ENCODE measurements at regions not wholly inside any gene's neighbourhood (a gene's known extent, or its start where the extent isn't known, plus 50 kb on each side); places are given as distances from the start of the nearest gene placed in this dataset.

GRCh38 chr4:148922497-148922896, 480.3 kb upstream of the NR3C2 start:
- H3K4me2 ChIP-seq: no peak overlapping the region
- no peak for TF ChIP-seq CHD4 (IDR thresholded peaks at IDR 0.05; ENCODE audit: borderline replicate concordance)
- TF ChIP-seq PBX3 (IDR thresholded peaks at IDR 0.05): no peak
- TF ChIP-seq JUNB (IDR thresholded peaks at IDR 0.05): no peak
- TF ChIP-seq, protein P1, sequence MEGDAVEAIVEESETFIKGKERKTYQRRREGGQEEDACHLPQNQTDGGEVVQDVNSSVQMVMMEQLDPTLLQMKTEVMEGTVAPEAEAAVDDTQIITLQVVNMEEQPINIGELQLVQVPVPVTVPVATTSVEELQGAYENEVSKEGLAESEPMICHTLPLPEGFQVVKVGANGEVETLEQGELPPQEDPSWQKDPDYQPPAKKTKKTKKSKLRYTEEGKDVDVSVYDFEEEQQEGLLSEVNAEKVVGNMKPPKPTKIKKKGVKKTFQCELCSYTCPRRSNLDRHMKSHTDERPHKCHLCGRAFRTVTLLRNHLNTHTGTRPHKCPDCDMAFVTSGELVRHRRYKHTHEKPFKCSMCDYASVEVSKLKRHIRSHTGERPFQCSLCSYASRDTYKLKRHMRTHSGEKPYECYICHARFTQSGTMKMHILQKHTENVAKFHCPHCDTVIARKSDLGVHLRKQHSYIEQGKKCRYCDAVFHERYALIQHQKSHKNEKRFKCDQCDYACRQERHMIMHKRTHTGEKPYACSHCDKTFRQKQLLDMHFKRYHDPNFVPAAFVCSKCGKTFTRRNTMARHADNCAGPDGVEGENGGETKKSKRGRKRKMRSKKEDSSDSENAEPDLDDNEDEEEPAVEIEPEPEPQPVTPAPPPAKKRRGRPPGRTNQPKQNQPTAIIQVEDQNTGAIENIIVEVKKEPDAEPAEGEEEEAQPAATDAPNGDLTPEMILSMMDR (IDR thresholded peaks at IDR 0.05): no peak
- no peak for TF ChIP-seq ZNF302 (CRISPR knock-in tag; IDR thresholded peaks at IDR 0.05)
- TF ChIP-seq ATOH8 (CRISPR knock-in tag; IDR thresholded peaks at IDR 0.05; ENCODE audit: low read depth): no peak
- no peak for TF ChIP-seq EHMT2 (IDR thresholded peaks at IDR 0.05; ENCODE audit: low read depth)
- TF ChIP-seq SREBF2 (IDR thresholded peaks at IDR 0.05): no peak
- TF ChIP-seq MAFK (IDR thresholded peaks at IDR 0.05; ENCODE audit: partially characterized antibody): no peak
- no peak for TF ChIP-seq TFCP2L1 (CRISPR knock-in tag; IDR thresholded peaks at IDR 0.05)
- no peak for TF ChIP-seq ZSCAN20 (CRISPR knock-in tag; IDR thresholded peaks at IDR 0.05)
- no peak for TF ChIP-seq HOXA7 (CRISPR knock-in tag; IDR thresholded peaks at IDR 0.05)
- no peak for TF ChIP-seq CEBPB (IDR thresholded peaks at IDR 0.05)
- no peaks in the 10 kb centered on the region for H3K9me3 ChIP-seq
- ATAC-seq (no peak), DNase-seq (ENCODE audit: low read depth in 1 of 2, low spot score in 1 of 2) (no peak), FAIRE-seq (no peak)
- ChIA-PET POLR2A (no interaction called here), CTCF (no interaction called here)
- H3K27ac ChIP-seq: no peak overlapping the region
- H3K4me1 ChIP-seq: no peaks in the 10 kb centered on the region
- 7% methylated on average over 1 of the region's 1 CpG for WGBS (ENCODE audit: missing lambda C conversion rate)
- no peak overlapping the region for H3K4me3 ChIP-seq

GRCh38 chr4:148914734-148915133, 472.5 kb upstream of the NR3C2 start:
- DNase-seq (ENCODE audit: low read depth in 1 of 2, low spot score in 1 of 2): no peak
- TF ChIP-seq CHD4 (IDR thresholded peaks at IDR 0.05; ENCODE audit: borderline replicate concordance): no peak
- no peak for TF ChIP-seq RNF2 (IDR thresholded peaks at IDR 0.05; ENCODE audit: borderline replicate concordance, low read depth)
- ChIA-PET POLR2A (no interaction called here), CTCF (no interaction called here)
- WGBS (ENCODE audit: missing lambda C conversion rate): 37% methylated on average over 2 of the region's 2 CpGs
- Histone ChIP-seq H3K9me3 (no peaks in the 10 kb centered on the region), H3K4me1 (no peaks in the 10 kb centered on the region), H3K4me3 (no peak overlapping the region), H3K27ac (no peak overlapping the region), H3K4me2 (no peak overlapping the region)
- no peak for ATAC-seq
- FAIRE-seq: no peak

- Histone ChIP-seq H3K4me1 (no peaks in the 10 kb centered on the region), H3K4me3 (no peak overlapping the region), H3K9me3 (no peaks in the 10 kb centered on the region), H3K4me2 (no peak overlapping the region), H3K27ac (no peak overlapping the region)
- WGBS (ENCODE audit: missing lambda C conversion rate): 8% methylated on average over 10 of the region's 10 CpGs
- POLR2A ChIA-PET: no interaction called here
- CTCF ChIA-PET: no interaction called here
- FAIRE-seq (no peak), ATAC-seq (no peak), DNase-seq (ENCODE audit: low read depth in 1 of 2, low spot score in 1 of 2) (no peak)
- TF ChIP-seq RAD21 (conservative IDR thresholded peaks at IDR 0.05 in 1 of 2, IDR thresholded peaks at IDR 0.05 in 1 of 2): no peak
- TF ChIP-seq REST (IDR thresholded peaks at IDR 0.05): no peak
- TF ChIP-seq HES2 (IDR thresholded peaks at IDR 0.05): no peak
- no peak for TF ChIP-seq E2F6 (IDR thresholded peaks at IDR 0.05; ENCODE audit: borderline replicate concordance, low read depth)
- no peak for TF ChIP-seq NPAS2 (CRISPR knock-in tag; IDR thresholded peaks at IDR 0.05; ENCODE audit: borderline replicate concordance)
- TF ChIP-seq HOXA7 (CRISPR knock-in tag; IDR thresholded peaks at IDR 0.05): no peak
- no peak for TF ChIP-seq RNF2 (IDR thresholded peaks at IDR 0.05; ENCODE audit: borderline replicate concordance, low read depth)
- no peak for TF ChIP-seq FOSB (CRISPR knock-in tag; IDR thresholded peaks at IDR 0.05)
- TF ChIP-seq ESRRA (IDR thresholded peaks at IDR 0.05; ENCODE audit: borderline replicate concordance, low read length): no peak
- TF ChIP-seq MYC (IDR thresholded peaks at IDR 0.05; ENCODE audit: borderline replicate concordance, low read length): no peak
- TF ChIP-seq, protein P2, sequence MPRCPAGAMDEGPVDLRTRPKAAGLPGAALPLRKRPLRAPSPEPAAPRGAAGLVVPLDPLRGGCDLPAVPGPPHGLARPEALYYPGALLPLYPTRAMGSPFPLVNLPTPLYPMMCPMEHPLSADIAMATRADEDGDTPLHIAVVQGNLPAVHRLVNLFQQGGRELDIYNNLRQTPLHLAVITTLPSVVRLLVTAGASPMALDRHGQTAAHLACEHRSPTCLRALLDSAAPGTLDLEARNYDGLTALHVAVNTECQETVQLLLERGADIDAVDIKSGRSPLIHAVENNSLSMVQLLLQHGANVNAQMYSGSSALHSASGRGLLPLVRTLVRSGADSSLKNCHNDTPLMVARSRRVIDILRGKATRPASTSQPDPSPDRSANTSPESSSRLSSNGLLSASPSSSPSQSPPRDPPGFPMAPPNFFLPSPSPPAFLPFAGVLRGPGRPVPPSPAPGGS (IDR thresholded peaks at IDR 0.05): no peak
- TF ChIP-seq MAZ (IDR thresholded peaks at IDR 0.05; ENCODE audit: borderline replicate concordance, low read depth, low read length): no peak
- TF ChIP-seq KDM5A (IDR thresholded peaks at IDR 0.05): no peak
Observed at GRCh38 chr4:148914301-148914700, 472.1 kb upstream of the NR3C2 start.
